H1 (cell line): ENCODE measurements at regions not wholly inside any gene's neighbourhood (a gene's known extent, or its start where the extent isn't known, plus 50 kb on each side); places are given as distances from the start of the nearest gene placed in this dataset.

Experiments used
- CTCF ChIA-PET: fragments of 300-600 bp; sonication (Branson Sonifier 250); formaldehyde crosslinking; loops from one replicate; lab custom pipeline; 2021; ENCODE audit not compliant: partially characterized antibody; lab: Charles Lee
- POLR2A ChIA-PET: fragments of 300-600 bp; sonication (Branson Sonifier 250); formaldehyde crosslinking; loops from one replicate; lab custom pipeline; 2021; ENCODE audit warnings: inconsistent platforms; ENCODE audit not compliant: partially characterized antibody; lab: Charles Lee
- DNase-seq, 2 experiments: peaks; one replicate each; pipeline versions ENCODE4 v3.0.0 to v3.0.0-alpha.2; 2010 to 2022; ENCODE audit warnings: low spot score in 2 of 2, low read depth in 1 of 2, mixed read lengths in 1 of 2
- FAIRE-seq: peaks from 2 replicates; lab custom pipeline; 2011; peaks lifted over from hg19 to GRCh38; lab: Jason Lieb, UNC
- H2AFZ ChIP-seq: 2 replicates; pipeline ENCODE4 v1.8.1; 2012; ENCODE audit warnings: low read length, inconsistent platforms
- H2AK5ac ChIP-seq: 2 replicates; pipeline ENCODE4 v1.6.1; 2013; ENCODE audit warnings: low read depth, low read length
- H2BK120ac ChIP-seq: replicated peaks from 2 replicates; pipeline ENCODE3; 2013; ENCODE audit warnings: low read depth, low read length, inconsistent platforms
- H2BK12ac ChIP-seq: 2 replicates; pipeline ENCODE4 v1.6.1; 2013; ENCODE audit warnings: low read depth, low read length
- H2BK15ac ChIP-seq: 2 replicates; pipeline ENCODE4 v1.6.1; 2013; ENCODE audit warnings: low read length
- H2BK20ac ChIP-seq: 2 replicates; pipeline ENCODE4 v1.6.1; 2013; ENCODE audit warnings: low read length
- H2BK5ac ChIP-seq: 2 replicates; pipeline ENCODE4 v1.6.1; 2013; ENCODE audit warnings: low read depth, low read length
- H3K14ac ChIP-seq: 2 replicates; pipeline ENCODE4 v1.6.1; 2013; ENCODE audit warnings: inconsistent platforms; ENCODE audit not compliant: insufficient read length
- H3K18ac ChIP-seq: 2 replicates; pipeline ENCODE4 v1.6.1; 2013; ENCODE audit warnings: low read length; ENCODE audit errors: extremely low read depth
- H3K23ac ChIP-seq: 2 replicates; pipeline ENCODE4 v1.6.1; 2013; ENCODE audit warnings: inconsistent platforms; ENCODE audit not compliant: insufficient read length
- H3K23me2 ChIP-seq: 2 replicates; pipeline ENCODE4 v1.6.1; 2013; ENCODE audit warnings: low read depth, low read length
- H3K27ac ChIP-seq: 2 replicates; pipeline ENCODE4 v1.6.1; 2011; ENCODE audit warnings: low read depth, low read length, inconsistent platforms
- H3K27me3 ChIP-seq, 4 experiments: replicated peaks in 1 of 4; 1 replicate in 1 of 4; 2 replicates in 3 of 4; pipeline versions ENCODE4 v1.6.1 to v1.8.1; 2011 to 2013; ENCODE audit warnings: low read length in 3 of 4, mild to moderate bottlenecking in 3 of 4, inconsistent platforms in 2 of 4, mixed read lengths in 2 of 4, moderate library complexity in 1 of 4; ENCODE audit not compliant: control insufficient read depth in 3 of 4, insufficient read depth in 3 of 4; ENCODE audit errors: extremely low read depth in 1 of 4
- H3K36me3 ChIP-seq, 4 experiments: 2 replicates each; pipeline versions ENCODE4 v1.6.1 to v1.8.1; 2011 to 2013; ENCODE audit warnings: mild to moderate bottlenecking in 4 of 4, low read length in 3 of 4, moderate library complexity in 2 of 4, control low read depth in 1 of 4, inconsistent platforms in 1 of 4; ENCODE audit not compliant: insufficient read depth in 4 of 4, control insufficient read depth in 2 of 4
- H3K4ac ChIP-seq: replicated peaks from 2 replicates; pipeline ENCODE3; 2013; ENCODE audit warnings: low read length, low read depth, mixed read lengths, inconsistent platforms; ENCODE audit not compliant: insufficient read length
- H3K4me1 ChIP-seq, 4 experiments: replicated peaks in 1 of 4; 1 replicate in 1 of 4; 2 replicates in 3 of 4; pipeline versions ENCODE4 v1.6.1 to v1.8.1; 2011 to 2013; ENCODE audit warnings: low read length in 3 of 4, inconsistent platforms in 2 of 4, mixed read lengths in 1 of 4; ENCODE audit not compliant: insufficient read depth in 4 of 4, control insufficient read depth in 3 of 4
- H3K4me2 ChIP-seq, 2 experiments: 2 replicates each; pipeline versions ENCODE4 v1.6.1 to v1.8.1; 2011 to 2013; ENCODE audit warnings: low read depth in 2 of 2, low read length in 2 of 2, control low read depth in 1 of 2, inconsistent platforms in 1 of 2, mild to moderate bottlenecking in 1 of 2; ENCODE audit not compliant: insufficient read depth in 1 of 2
- H3K4me3 ChIP-seq, 4 experiments: fragments of 200-600, 300-600 bp in 1 of 4; sonication (generic), shearing (Covaris generic), sonication (Bioruptor Twin) in 1 of 4; 2 replicates each; pipeline versions ENCODE4 v1.5.1 to v1.8.1; 2011 to 2016; ENCODE audit warnings: low read length in 4 of 4, low read depth in 3 of 4, control low read depth in 2 of 4, inconsistent platforms in 2 of 4, mild to moderate bottlenecking in 2 of 4, mixed read lengths in 1 of 4, moderate library complexity in 1 of 4; ENCODE audit not compliant: insufficient read depth in 2 of 4; ENCODE audit errors: extremely low read depth in 1 of 4
- H3K56ac ChIP-seq: replicated peaks from 2 replicates; pipeline ENCODE3; 2013; ENCODE audit warnings: low read depth, mild to moderate bottlenecking, mixed read lengths, low read length, inconsistent platforms; ENCODE audit not compliant: insufficient read length
- H3K79me1 ChIP-seq: 2 replicates; pipeline ENCODE4 v1.6.1; 2013; ENCODE audit warnings: low read depth, low read length, control low read depth
- H3K79me2 ChIP-seq, 2 experiments: 2 replicates each; pipeline versions ENCODE4 v1.6.1 to v1.8.1; 2012 to 2013; ENCODE audit warnings: low read length in 2 of 2, mild to moderate bottlenecking in 2 of 2, inconsistent platforms in 1 of 2; ENCODE audit not compliant: insufficient read depth in 2 of 2, control insufficient read depth in 1 of 2
- H3K9ac ChIP-seq, 4 experiments: replicated peaks in 1 of 4; 1 replicate in 1 of 4; 2 replicates in 3 of 4; pipeline versions ENCODE4 v1.6.1 to v1.8.1; 2011 to 2013; ENCODE audit warnings: low read depth in 3 of 4, low read length in 3 of 4, control low read depth in 2 of 4, mild to moderate bottlenecking in 2 of 4, moderate library complexity in 2 of 4, inconsistent platforms in 1 of 4; ENCODE audit errors: extremely low read depth in 1 of 4
- H3K9me3 ChIP-seq, 2 experiments: 2 replicates each; pipeline versions ENCODE4 v1.6.1 to v1.8.1; 2012 to 2013; ENCODE audit warnings: mild to moderate bottlenecking in 2 of 2, moderate library complexity in 2 of 2, control low read depth in 1 of 2, inconsistent platforms in 1 of 2, low read depth in 1 of 2, low read length in 1 of 2, mixed read lengths in 1 of 2; ENCODE audit not compliant: insufficient read depth in 2 of 2
- H4K20me1 ChIP-seq, 2 experiments: replicated peaks in 1 of 2; 2 replicates each; pipeline versions ENCODE3 to v1.8.1; 2011 to 2013; ENCODE audit warnings: inconsistent platforms in 2 of 2, low read length in 2 of 2, mild to moderate bottlenecking in 1 of 2; ENCODE audit not compliant: insufficient read depth in 2 of 2, control insufficient read depth in 1 of 2
- H4K5ac ChIP-seq: 2 replicates; pipeline ENCODE4 v1.6.1; 2013; ENCODE audit warnings: low read length, low read depth, mixed read lengths, inconsistent platforms; ENCODE audit not compliant: insufficient read length
- H4K8ac ChIP-seq: 2 replicates; pipeline ENCODE4 v1.8.0; 2013; ENCODE audit warnings: mild to moderate bottlenecking, moderate library complexity, low read length, inconsistent platforms; ENCODE audit not compliant: insufficient read depth; ENCODE audit errors: extremely low read depth
- H4K91ac ChIP-seq: replicated peaks from 2 replicates; pipeline ENCODE3; 2013; ENCODE audit warnings: low read length, mixed read lengths, inconsistent platforms; ENCODE audit not compliant: insufficient read length
- RNF2 ChIP-seq: fragments of 200-900, 300-1000 bp; sonication (generic); IDR thresholded peaks from 2 replicates; pipeline ENCODE4 v1.7.1; 2016; ENCODE audit warnings: borderline replicate concordance, low read depth, mild to moderate bottlenecking, antibody characterized with exemption, low read length; ENCODE audit not compliant: poor library complexity, severe bottlenecking; ENCODE audit errors: missing control alignments
- SP2 ChIP-seq: IDR thresholded peaks from 2 replicates; pipeline ENCODE4 v1.6.1; 2012; ENCODE audit warnings: mild to moderate bottlenecking, low read length, inconsistent platforms
- SP4 ChIP-seq: IDR thresholded peaks from 2 replicates; pipeline ENCODE4 v1.6.1; 2012; ENCODE audit warnings: low read length, inconsistent platforms
- WGBS, 2 experiments: shearing (Covaris generic) in 1 of 2; methylation state at CpG; one replicate each; pipeline versions ENCODE4 v1.1.6 to v1.1.7; 2013 to 2015; ENCODE audit warnings: low lambda C conversion rate in 2 of 2, mixed read lengths in 2 of 2, inconsistent platforms in 1 of 2, low coverage in 1 of 2, missing lambda C conversion rate in 1 of 2; ENCODE audit not compliant: insufficient replicate concordance in 2 of 2, insufficient coverage in 1 of 2, insufficient read length in 1 of 2; ENCODE audit errors: extremely low coverage in 1 of 2, missing lambda C conversion rate in 1 of 2; 5-methylcytosine and 5-hydroxymethylcytosine counted together

- no peak for FAIRE-seq
- H3K23ac ChIP-seq: no peak overlapping the region
- H4K20me1 ChIP-seq: no peaks in the 10 kb centered on the region
- no peak overlapping the region for H2AK5ac ChIP-seq
- H4K5ac ChIP-seq: no peak overlapping the region
- H2BK5ac ChIP-seq: no peak overlapping the region
- no peak overlapping the region for H3K4me2 ChIP-seq
- H3K9me3 ChIP-seq: no peaks in the 10 kb centered on the region; a peak in 1 of 4 replicates
- 92% methylated on average over 9 of the region's 9 CpGs; no CpG with 5 or more reads in 1 of the 2 experiments for WGBS, 2 experiments
- no peak overlapping the region for H3K27ac ChIP-seq
- H2BK120ac ChIP-seq: no peak overlapping the region
- no peak for DNase-seq
- H3K36me3 ChIP-seq: no peaks in the 10 kb centered on the region
- H2BK12ac ChIP-seq: no peak overlapping the region
- H2BK20ac ChIP-seq: no peak overlapping the region
- H3K79me2 ChIP-seq: no peaks in the 10 kb centered on the region
- H3K4me1 ChIP-seq: no peaks in the 10 kb centered on the region
- H4K91ac ChIP-seq: no peak overlapping the region
- H3K4ac ChIP-seq: no peak overlapping the region
- H3K14ac ChIP-seq: no peak overlapping the region
- no peak overlapping the region for H3K18ac ChIP-seq
- ChIA-PET POLR2A (no interaction called here), CTCF (interaction anchor here (0.9 kb wide), 1 partner anchor 30 kb away, joined by 4 read pairs; no protein-coding TSS in a partner anchor)
- H3K23me2 ChIP-seq: no peaks in the 10 kb centered on the region
- H4K8ac ChIP-seq: no peak overlapping the region
- no peak overlapping the region for H3K56ac ChIP-seq
- H2BK15ac ChIP-seq: no peak overlapping the region
- H3K4me3 ChIP-seq: no peak overlapping the region
- H2AFZ ChIP-seq: no peak overlapping the region
- no peak overlapping the region for H3K9ac ChIP-seq
- TF ChIP-seq RNF2 (no peak), SP4 (no peak), SP2 (no peak)
- TF ChIP-seq, all 59 proteins: peak for 0
- H3K79me1 ChIP-seq: no peaks in the 10 kb centered on the region
- H3K27me3 ChIP-seq: no peaks in the 10 kb centered on the region
These were observed 100.7 kb downstream of the RPL10L start for GRCh38 chr14:46550836-46551235.
